ENCODE measurements at regions not wholly inside any gene's neighbourhood (a gene's known extent, or its start where the extent isn't known, plus 50 kb on each side); places are given as distances from the start of the nearest gene placed in this dataset.

DNA sequence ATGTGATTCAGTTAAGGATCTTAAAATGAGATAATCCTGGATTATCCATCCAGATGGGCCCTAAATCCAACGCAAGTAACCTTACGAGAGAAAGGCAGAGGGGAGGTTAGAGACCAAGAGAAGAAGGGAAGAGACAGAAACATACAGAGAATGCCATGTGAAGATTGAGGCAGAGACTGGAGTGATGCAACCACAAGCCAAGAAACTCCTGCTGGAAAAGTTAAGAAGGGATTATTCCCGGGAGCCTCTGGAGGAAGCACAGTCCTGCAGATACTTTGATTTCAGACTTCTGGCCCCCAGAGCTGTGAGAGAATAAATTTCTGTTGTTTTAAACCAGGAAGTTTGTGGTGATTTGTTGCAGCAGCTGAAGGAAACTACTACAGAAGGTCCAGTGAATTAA is 992.7 kb downstream of the BCL11A start:
- DNase-seq (ENCODE audit: extremely low read depth, low read depth) = no peak

GRCh38 chr2:59540864-59541263 is 1012.6 kb downstream of the BCL11A start:
- DNase-seq (ENCODE audit: extremely low read depth, low read depth) = no peak

DNA sequence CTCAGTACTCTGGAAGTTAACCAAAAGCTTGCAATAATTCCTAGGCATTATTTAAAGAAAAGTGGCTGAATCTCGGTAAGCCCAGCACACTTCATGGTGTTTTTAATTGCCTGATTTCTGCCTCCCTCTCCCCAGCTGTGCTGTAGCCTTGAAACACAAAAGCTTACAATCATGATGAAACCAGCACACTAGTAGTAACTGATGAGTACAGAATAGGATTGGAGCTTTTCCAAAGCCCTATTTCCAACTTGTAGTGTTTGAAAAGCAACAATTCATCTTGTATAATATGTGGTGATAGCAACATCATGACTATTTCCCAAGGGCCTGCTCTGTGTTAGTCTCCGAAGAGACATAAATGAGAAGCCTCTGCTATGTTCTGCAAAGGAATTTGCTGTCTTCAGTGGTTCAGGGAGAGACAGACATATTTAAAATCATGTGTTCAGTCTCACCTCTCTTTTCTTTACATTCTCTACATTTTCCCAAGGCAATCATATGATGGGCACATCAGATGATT is 1015.0 kb downstream of the BCL11A start:
- no peak for DNase-seq (ENCODE audit: extremely low read depth, low read depth)

- DNase-seq (ENCODE audit: extremely low read depth, low read depth) = no peak
These were observed 1020.6 kb downstream of the BCL11A start for GRCh38 chr2:59532808-59533207.

DNA sequence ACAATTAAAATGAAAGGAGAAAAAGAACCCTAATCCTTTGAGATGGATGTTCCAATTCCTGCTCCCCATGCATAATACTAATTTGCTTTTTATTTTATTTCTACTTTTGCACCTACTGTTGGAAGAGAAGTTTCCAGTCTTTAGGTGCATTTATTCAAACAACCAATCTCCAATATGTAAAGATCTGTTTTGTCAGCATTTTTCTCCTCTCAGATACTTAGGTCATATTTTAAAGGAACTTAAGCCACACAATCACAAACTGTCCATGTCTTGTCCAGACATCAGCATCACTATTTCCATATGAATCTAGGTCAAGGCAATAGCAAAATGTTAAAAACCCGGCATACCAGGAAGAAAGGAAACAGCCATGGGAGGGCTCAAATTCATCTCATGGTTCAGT is 1023.2 kb downstream of the BCL11A start:
- no peak for DNase-seq (ENCODE audit: extremely low read depth, low read depth)

- no peak for DNase-seq (ENCODE audit: extremely low read depth, low read depth)
These were observed 1023.7 kb downstream of the BCL11A start for GRCh38 chr2:59529726-59530125.

GRCh38 chr2:59528525-59528924 is 1024.9 kb downstream of the BCL11A start:
- DNase-seq (ENCODE audit: extremely low read depth, low read depth) = no peak

DNA sequence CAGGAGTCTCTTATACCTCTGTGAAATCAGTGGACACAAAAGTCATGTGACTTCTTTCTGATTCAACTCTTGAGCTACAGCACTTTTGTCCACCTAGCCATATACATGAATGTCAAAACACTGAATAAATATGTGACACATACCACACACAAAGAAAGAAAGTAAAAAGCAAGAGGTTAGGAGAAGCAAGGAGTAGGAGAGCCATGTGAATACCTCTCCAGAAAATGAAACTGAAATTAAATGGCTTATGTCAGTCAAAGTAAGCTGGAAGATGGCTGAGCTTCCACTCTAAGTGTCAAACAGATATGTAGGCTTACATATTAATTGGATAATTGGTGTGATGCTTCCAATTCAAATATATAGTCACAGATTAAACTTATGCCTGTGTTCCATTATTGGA is 1050.5 kb downstream of the BCL11A start:
- DNase-seq (ENCODE audit: extremely low read depth, low read depth) = no peak

DNA sequence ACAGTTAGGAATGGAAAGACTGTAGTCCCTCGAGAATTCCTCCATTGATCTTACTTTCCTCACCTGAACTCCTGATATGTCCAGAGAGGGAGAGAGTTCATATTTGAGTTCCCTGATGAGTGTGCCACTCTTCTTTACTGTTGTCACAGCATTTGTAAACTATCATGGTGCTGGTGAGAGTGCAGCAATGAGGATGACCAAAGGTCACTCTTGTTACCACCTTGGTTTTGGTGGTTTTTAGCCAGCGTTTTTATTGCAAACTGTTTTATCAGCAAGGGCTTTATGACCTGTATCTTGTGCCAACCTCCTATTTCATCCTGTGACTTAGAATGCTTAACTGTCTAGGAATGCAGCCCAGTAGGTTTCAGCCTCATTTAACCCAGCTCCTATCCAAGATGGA is 1062.5 kb downstream of the BCL11A start:
- no peak for DNase-seq (ENCODE audit: extremely low read depth, low read depth)

DNA sequence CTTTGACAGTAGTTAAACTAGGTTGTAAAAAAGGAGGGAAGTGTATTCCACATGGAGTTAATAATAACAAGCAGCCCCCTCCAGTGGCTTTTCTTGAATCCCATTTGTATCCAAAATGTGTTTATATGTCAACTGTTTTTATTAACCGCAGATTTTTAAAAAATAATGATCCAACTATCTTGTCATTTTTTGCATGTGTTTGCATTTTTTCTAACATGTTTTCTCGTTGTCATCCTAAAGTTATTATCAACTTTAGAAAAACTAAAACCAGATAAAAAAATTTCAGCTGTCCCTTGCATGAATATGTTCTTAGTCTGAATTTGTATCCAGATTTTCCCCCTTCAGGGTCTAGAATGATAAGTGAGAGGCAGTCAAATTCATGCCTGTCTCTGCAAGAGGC is 1063.3 kb downstream of the BCL11A start:
- DNase-seq (ENCODE audit: extremely low read depth, low read depth) = no peak

DNA sequence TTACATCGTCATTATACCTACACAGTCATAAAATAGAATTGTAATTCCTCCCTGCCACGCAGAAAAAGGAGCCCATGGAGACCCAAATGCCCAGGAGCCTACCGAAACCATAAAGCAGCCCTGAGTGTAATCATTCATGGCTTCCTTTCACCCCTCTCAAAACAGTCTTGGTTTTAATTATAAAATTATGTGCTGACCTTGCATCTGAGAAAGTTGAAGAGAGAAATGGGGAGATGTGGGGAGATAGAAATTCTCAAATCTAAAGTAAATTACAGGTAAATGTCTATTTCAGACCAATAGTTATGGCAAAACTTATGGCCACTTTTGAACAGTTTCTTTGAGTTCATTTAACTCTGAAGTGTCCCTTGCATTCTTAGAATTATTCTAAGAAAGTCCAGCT is 1068.8 kb downstream of the BCL11A start:
- DNase-seq (ENCODE audit: extremely low read depth, low read depth) = no peak

GRCh38 chr2:59463426-59463825 is 1090.0 kb downstream of the BCL11A start:
- no peak for DNase-seq (ENCODE audit: extremely low read depth, low read depth)

DNA sequence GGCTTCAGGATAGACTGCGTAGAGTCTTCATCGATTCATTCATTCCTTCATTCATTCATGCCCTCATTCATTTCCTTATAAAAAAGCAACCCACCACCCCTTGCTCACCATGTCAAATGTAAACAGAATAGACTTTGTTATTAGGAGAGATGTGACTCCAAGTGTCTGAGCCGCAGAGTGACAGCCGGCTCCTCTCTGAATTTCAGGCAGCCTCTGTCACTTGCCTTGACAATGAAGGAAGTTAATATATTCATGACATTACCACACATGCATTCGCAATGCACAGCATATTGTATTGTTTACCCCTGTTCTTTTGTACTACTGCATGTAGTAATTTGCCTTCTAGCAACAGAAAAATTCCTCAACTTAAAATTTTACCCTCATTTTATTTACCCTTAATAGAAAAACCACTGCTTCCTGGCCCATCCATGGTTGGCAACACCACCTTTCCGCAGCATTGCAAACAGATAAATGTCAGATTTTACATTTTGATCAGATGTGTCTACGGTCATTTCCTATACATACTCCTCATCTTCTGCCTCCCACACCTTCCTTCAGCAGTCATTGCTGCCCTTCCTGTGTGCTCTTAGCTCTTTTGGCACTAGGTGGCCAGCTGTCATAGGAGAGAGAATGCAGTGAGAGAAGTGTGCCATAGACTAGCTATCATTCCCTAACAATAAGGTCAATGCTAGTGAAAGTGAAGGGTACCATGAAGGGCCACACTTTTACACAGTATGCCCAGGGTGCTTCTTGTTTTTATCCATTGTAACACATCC is 1090.8 kb downstream of the BCL11A start:
- DNase-seq (ENCODE audit: extremely low read depth, low read depth) = no peak

DNA sequence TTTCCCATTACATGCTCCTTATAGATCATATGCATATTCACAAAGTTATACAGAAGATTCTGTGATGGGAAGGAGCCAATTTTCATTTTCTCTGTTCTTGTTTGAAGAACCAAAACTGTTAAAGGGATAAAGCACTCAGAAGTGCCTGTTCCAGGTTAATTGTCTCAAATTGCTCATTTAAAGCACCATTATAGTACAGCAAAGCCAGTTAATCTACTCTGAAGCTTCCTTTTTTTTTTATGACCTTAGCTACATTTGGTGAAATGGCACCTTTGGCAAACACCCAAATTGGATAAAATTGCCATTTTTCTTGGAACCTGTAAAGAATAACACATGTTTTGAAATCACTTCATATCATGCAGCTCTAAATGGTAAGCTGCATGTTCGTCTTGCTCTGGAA is 1092.3 kb downstream of the BCL11A start:
- DNase-seq (ENCODE audit: extremely low read depth, low read depth) = no peak

GRCh38 chr2:59458800-59459199 is 1094.7 kb downstream of the BCL11A start:
- DNase-seq (ENCODE audit: extremely low read depth, low read depth) = no peak

DNA sequence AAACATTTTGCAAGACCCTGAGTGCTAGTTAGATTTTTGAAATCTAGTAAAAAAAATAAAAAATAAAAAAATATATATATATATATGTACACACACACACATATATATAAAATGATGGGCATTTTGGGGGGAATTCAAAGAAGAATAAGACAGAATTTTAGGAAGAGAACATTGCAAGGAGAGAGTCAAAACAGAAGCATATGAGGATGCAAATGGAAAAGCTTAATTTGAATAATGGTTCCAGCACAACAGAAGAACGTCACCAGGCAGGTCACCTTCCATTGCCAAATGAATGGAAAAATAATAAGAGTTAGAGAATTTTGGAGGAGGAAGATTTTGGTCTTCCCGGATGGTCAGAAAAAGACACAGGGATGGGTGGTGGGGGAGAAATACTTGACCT is 1097.2 kb downstream of the BCL11A start:
- DNase-seq (ENCODE audit: extremely low read depth, low read depth) = no peak

GRCh38 chr2:59449274-59449673 is 1104.2 kb downstream of the BCL11A start:
- DNase-seq (ENCODE audit: extremely low read depth, low read depth) = no peak

DNA sequence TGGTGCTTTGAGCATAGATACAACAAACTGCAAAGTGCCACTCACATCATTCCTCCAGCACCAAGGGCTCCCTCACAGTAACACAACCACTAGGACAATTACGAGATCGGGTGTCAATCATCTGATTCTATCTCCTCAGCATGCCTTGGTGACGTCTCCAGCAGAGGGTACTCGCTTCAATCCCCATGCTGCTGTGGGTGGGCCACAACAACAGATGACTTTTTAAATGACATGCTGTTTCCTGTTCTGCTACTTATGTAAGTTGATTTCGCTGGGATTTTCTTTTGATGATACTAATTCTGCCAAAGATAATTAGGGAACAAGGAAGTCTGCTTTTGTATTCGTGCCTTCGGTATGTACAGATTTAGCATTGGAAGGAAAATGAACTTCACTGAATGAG is 1113.0 kb downstream of the BCL11A start:
- DNase-seq (ENCODE audit: extremely low read depth, low read depth) = no peak

- no peak for DNase-seq (ENCODE audit: extremely low read depth, low read depth)
These were observed 1117.8 kb downstream of the BCL11A start for GRCh38 chr2:59435635-59436034.

- no peak for DNase-seq (ENCODE audit: extremely low read depth, low read depth)
These were observed 1124.5 kb downstream of the BCL11A start for GRCh38 chr2:59428940-59429339.

- DNase-seq (ENCODE audit: extremely low read depth, low read depth) = no peak
These were observed 1125.5 kb downstream of the BCL11A start for GRCh38 chr2:59427980-59428379.

DNA sequence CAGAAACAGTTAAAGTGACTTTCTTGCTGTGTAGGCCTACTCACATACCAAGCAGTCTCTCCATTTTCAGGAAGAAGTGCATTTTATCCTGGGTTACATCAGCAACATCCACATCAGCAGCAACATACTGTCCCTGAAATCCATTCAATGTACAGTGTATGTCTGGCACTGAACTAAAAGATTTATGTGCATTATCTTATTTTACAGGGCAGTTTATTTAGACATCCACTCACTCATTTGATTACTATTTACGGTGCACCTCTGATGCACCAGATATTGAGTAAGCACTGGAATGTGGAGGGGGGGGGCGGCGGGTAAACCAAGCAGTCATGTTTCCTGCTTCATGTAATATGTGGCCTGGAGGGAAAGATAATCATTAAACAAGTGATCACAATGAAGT is 1128.2 kb downstream of the BCL11A start:
- no peak for DNase-seq (ENCODE audit: extremely low read depth, low read depth)

Measured in NCI-H460 (cell line).